Keratinocyte (primary cell): ENCODE measurements at regions not wholly inside any gene's neighbourhood (a gene's known extent, or its start where the extent isn't known, plus 50 kb on each side); places are given as distances from the start of the nearest gene placed in this dataset.

Experiments
- DNase-seq: peaks from one replicate; pipeline ENCODE4 v3.0.0-alpha.2; 2011; ENCODE audit warnings: low read depth, missing footprints, low spot score
- FAIRE-seq: peaks from 2 replicates; lab custom pipeline; 2011; peaks lifted over from hg19 to GRCh38; lab: Jason Lieb, UNC
- H2AFZ ChIP-seq: 2 replicates; pipeline ENCODE4 v1.6.0; 2012; ENCODE audit warnings: low read length, control low read depth, inconsistent platforms; ENCODE audit not compliant: control insufficient read depth
- H3K27ac ChIP-seq: 2 replicates; pipeline ENCODE4 v1.5.1; 2011; ENCODE audit warnings: low read length; ENCODE audit not compliant: control insufficient read depth, insufficient read depth
- H3K27me3 ChIP-seq: 3 replicates; pipeline ENCODE4 v1.6.0; 2011; ENCODE audit warnings: low read length; ENCODE audit not compliant: control insufficient read depth, insufficient read depth; ENCODE audit errors: extremely low read depth
- H3K36me3 ChIP-seq, 2 experiments: 2 replicates in 1 of 2; 3 replicates in 1 of 2; pipeline ENCODE4 v1.5.1; 2011; ENCODE audit warnings: low read length in 2 of 2, mild to moderate bottlenecking in 1 of 2; ENCODE audit not compliant: control insufficient read depth in 2 of 2, insufficient read depth in 2 of 2; ENCODE audit errors: extremely low read depth in 1 of 2
- H3K4me1 ChIP-seq: 3 replicates; pipeline ENCODE4 v1.5.1; 2011; ENCODE audit warnings: low read length; ENCODE audit not compliant: control insufficient read depth, insufficient read depth; ENCODE audit errors: extremely low read depth
- H3K4me2 ChIP-seq: 3 replicates; pipeline ENCODE4 v1.6.0; 2011; ENCODE audit warnings: low read depth, low read length; ENCODE audit not compliant: control insufficient read depth, insufficient read depth; ENCODE audit errors: extremely low read depth
- H3K4me3 ChIP-seq, 3 experiments: fragments of 200-600 bp in 1 of 3; sonication (generic) in 1 of 3; 2 replicates in 2 of 3; 3 replicates in 1 of 3; pipeline ENCODE4 v1.5.1; 2011 to 2016; ENCODE audit warnings: low read length in 3 of 3, mild to moderate bottlenecking in 3 of 3, control low read depth in 2 of 3, inconsistent platforms in 1 of 3, low read depth in 1 of 3, mixed read lengths in 1 of 3, mixed run types in 1 of 3, moderate library complexity in 1 of 3; ENCODE audit not compliant: control insufficient read depth in 2 of 3, insufficient read depth in 2 of 3; ENCODE audit errors: extremely low read depth in 1 of 3
- H3K79me2 ChIP-seq: 2 replicates; pipeline ENCODE4 v1.6.0; 2012; ENCODE audit warnings: low read length; ENCODE audit not compliant: control insufficient read depth, insufficient read depth
- H3K9ac ChIP-seq: 3 replicates; pipeline ENCODE4 v1.6.0; 2011; ENCODE audit warnings: low read length; ENCODE audit not compliant: control insufficient read depth, insufficient read depth; ENCODE audit errors: extremely low read depth
- H3K9me1 ChIP-seq: 3 replicates; pipeline ENCODE4 v1.6.0; 2011; ENCODE audit warnings: low read length; ENCODE audit not compliant: control insufficient read depth, insufficient read depth; ENCODE audit errors: extremely low read depth
- H3K9me3 ChIP-seq: 2 replicates; pipeline ENCODE4 v1.5.1; 2012; ENCODE audit warnings: low read depth, low read length; ENCODE audit not compliant: control insufficient read depth
- H4K20me1 ChIP-seq: 3 replicates; pipeline ENCODE4 v1.6.0; 2011; ENCODE audit warnings: low read length; ENCODE audit not compliant: control insufficient read depth, insufficient read depth; ENCODE audit errors: extremely low read depth
- EZH2 ChIP-seq: IDR thresholded peaks from one replicate; pipeline ENCODE4 v1.6.1; 2012; ENCODE audit warnings: inconsistent platforms, mild to moderate bottlenecking, low read length, moderate library complexity
- dilution Hi-C: fragments of 300-500 bp; cut with MboI; formaldehyde crosslinking; loops from one replicate; pipeline ENCODE4 v1.7.0; 2020; ENCODE audit warnings: low sequenced_read_pairs; ENCODE audit not compliant: extremely low pct_ligation_motif_present
- TF ChIP-seq, protein P1 (sequence below), 3 experiments: IDR thresholded peaks in 1 of 3; conservative IDR thresholded peaks in 1 of 3; optimal IDR thresholded peaks in 1 of 3; 2 replicates in 2 of 3; 3 replicates in 1 of 3; pipeline versions ENCODE3 to v1.5.1; 2011; ENCODE audit warnings: low read length in 3 of 3, mild to moderate bottlenecking in 3 of 3, moderate library complexity in 2 of 3, control low read depth in 1 of 3, inconsistent platforms in 1 of 3; ENCODE audit not compliant: insufficient read depth in 2 of 3; ENCODE audit errors: extremely low read depth in 1 of 3

DNA sequence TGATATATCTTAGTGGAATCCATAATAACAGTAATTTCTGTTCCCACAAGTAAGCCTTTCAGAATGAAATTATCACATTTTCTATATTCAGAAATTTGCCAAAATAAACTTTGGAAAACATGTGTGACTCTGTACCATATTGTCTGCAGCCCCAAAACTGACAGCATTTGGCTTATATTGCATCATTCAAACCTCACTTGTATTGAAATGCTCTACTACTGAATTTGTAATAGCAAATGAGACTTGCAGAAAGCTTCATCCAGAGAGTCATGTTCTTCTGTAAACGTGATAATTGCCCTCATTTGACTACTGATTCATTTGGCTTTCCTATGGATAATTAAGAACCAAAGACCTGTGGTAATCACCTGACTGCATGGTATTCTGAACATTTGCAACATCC, 1249.5 kb upstream of the CDH18 start:
- FAIRE-seq (no peak), DNase-seq (no peak)
- H2AFZ ChIP-seq, result no peak overlapping the region
- H3K27ac ChIP-seq, result no peak overlapping the region
- H3K4me1 ChIP-seq, result peaks cover 10% of the 10 kb centered on the region
- no peaks in the 10 kb centered on the region for H3K9me1 ChIP-seq
- no peaks in the 10 kb centered on the region for H3K9me3 ChIP-seq
- no peaks in the 10 kb centered on the region for H3K27me3 ChIP-seq
- no peak overlapping the region for H3K9ac ChIP-seq
- H3K79me2 ChIP-seq, result no peaks in the 10 kb centered on the region
- dilution Hi-C loops, result no loop called here
- H3K4me2 ChIP-seq, result peak overlapping the region; percentile 44
- TF ChIP-seq, protein P1, sequence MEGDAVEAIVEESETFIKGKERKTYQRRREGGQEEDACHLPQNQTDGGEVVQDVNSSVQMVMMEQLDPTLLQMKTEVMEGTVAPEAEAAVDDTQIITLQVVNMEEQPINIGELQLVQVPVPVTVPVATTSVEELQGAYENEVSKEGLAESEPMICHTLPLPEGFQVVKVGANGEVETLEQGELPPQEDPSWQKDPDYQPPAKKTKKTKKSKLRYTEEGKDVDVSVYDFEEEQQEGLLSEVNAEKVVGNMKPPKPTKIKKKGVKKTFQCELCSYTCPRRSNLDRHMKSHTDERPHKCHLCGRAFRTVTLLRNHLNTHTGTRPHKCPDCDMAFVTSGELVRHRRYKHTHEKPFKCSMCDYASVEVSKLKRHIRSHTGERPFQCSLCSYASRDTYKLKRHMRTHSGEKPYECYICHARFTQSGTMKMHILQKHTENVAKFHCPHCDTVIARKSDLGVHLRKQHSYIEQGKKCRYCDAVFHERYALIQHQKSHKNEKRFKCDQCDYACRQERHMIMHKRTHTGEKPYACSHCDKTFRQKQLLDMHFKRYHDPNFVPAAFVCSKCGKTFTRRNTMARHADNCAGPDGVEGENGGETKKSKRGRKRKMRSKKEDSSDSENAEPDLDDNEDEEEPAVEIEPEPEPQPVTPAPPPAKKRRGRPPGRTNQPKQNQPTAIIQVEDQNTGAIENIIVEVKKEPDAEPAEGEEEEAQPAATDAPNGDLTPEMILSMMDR (optimal IDR thresholded peaks at IDR 0.05 in 1 of 3, IDR thresholded peaks at IDR 0.05 in 1 of 3, conservative IDR thresholded peaks at IDR 0.05 in 1 of 3; ENCODE audit: extremely low read depth in 1 of 3, insufficient read depth in 2 of 3, low read length in 3 of 3), result no peak
- no peak for TF ChIP-seq EZH2
- H3K4me3 ChIP-seq, result peak overlapping the region in 1 of 3 experiments; percentile 8
- no peaks in the 10 kb centered on the region for H4K20me1 ChIP-seq
- no peaks in the 10 kb centered on the region for H3K36me3 ChIP-seq

DNA sequence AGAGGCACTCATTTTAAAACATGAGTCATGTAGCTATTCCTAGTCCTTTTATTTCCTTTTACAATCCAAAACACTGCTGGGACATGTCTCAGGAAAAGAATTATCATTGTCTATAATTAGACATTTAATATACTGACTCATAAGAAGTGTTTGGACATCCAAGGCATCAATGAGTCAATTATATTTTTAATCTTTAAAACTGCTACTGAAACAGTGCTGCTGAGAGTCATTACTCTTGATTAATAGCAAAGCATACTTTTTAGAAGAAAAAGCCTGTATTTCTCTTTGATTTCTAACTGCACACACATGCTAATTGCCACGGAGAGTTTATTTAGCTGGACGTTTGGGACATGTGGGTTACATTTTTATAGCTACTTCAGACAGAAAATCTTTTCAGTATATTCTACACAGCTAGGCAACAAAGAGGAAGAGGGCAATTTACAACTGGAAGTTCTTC, 1249.0 kb upstream of the CDH18 start:
- H3K4me3 ChIP-seq, result peak overlapping the region in 1 of 3 experiments; percentile 8
- dilution Hi-C loops, result no loop called here
- no peaks in the 10 kb centered on the region for H3K9me1 ChIP-seq
- TF ChIP-seq, protein P1 (optimal IDR thresholded peaks at IDR 0.05 in 1 of 3, IDR thresholded peaks at IDR 0.05 in 1 of 3, conservative IDR thresholded peaks at IDR 0.05 in 1 of 3; ENCODE audit: extremely low read depth in 1 of 3, insufficient read depth in 2 of 3, low read length in 3 of 3), result no peak
- TF ChIP-seq EZH2, result no peak
- H3K4me1 ChIP-seq, result peaks cover 10% of the 10 kb centered on the region
- no peaks in the 10 kb centered on the region for H3K79me2 ChIP-seq
- no peaks in the 10 kb centered on the region for H3K9me3 ChIP-seq
- H3K27ac ChIP-seq, result no peak overlapping the region
- H3K27me3 ChIP-seq, result no peaks in the 10 kb centered on the region
- H3K4me2 ChIP-seq, result peak overlapping the region; percentile 44
- no peaks in the 10 kb centered on the region for H4K20me1 ChIP-seq
- no peak overlapping the region for H3K9ac ChIP-seq
- no peak for FAIRE-seq
- H3K36me3 ChIP-seq, result no peaks in the 10 kb centered on the region
- no peak overlapping the region for H2AFZ ChIP-seq
- DNase-seq, result peak; percentile 23
